Endodermal cell (in vitro differentiated cells): ENCODE measurements at regions not wholly inside any gene's neighbourhood (a gene's known extent, or its start where the extent isn't known, plus 50 kb on each side); places are given as distances from the start of the nearest gene placed in this dataset.

Source experiments
- DNase-seq: peaks from one replicate; pipeline ENCODE4 v3.0.0-alpha.2; 2017
- H3K27ac ChIP-seq: 2 replicates; pipeline ENCODE4 v1.5.1; 2013; ENCODE audit warnings: mild to moderate bottlenecking, low read depth, low read length, moderate library complexity
- H3K27me3 ChIP-seq: 2 replicates; pipeline ENCODE4 v1.6.1; 2013; ENCODE audit warnings: mild to moderate bottlenecking, low read length, moderate library complexity; ENCODE audit not compliant: insufficient read depth, control insufficient read depth, poor library complexity, severe bottlenecking
- H3K36me3 ChIP-seq: 2 replicates; pipeline ENCODE4 v1.7.0; 2013; ENCODE audit warnings: mild to moderate bottlenecking, low read length, moderate library complexity; ENCODE audit not compliant: control insufficient read depth, insufficient read depth
- H3K4me1 ChIP-seq: one replicate; pipeline ENCODE4 v1.7.0; 2013; ENCODE audit warnings: low read length; ENCODE audit not compliant: control insufficient read depth, insufficient read depth
- H3K4me3 ChIP-seq: 2 replicates; pipeline ENCODE4 v1.5.1; 2013; ENCODE audit warnings: mild to moderate bottlenecking, low read length, moderate library complexity
- H3K9ac ChIP-seq: 2 replicates; pipeline ENCODE4 v1.6.1; 2013; ENCODE audit warnings: mild to moderate bottlenecking, low read length, moderate library complexity; ENCODE audit not compliant: poor library complexity, severe bottlenecking; ENCODE audit errors: extremely low read depth
- H3K9me3 ChIP-seq: 2 replicates; pipeline ENCODE4 v1.6.1; 2013; ENCODE audit warnings: mild to moderate bottlenecking, low read length, moderate library complexity; ENCODE audit not compliant: control insufficient read depth
- H3K27ac Mint-ChIP-seq: 2 replicates; pipeline ENCODE4 v1.8.0; 2020; ENCODE audit warnings: mixed read lengths
- H3K27me3 Mint-ChIP-seq: 2 replicates; pipeline ENCODE4 v1.8.0; 2021; ENCODE audit warnings: mild to moderate bottlenecking, mixed read lengths; ENCODE audit not compliant: insufficient read depth
- H3K36me3 Mint-ChIP-seq: 2 replicates; pipeline ENCODE4 v1.8.0; 2020; ENCODE audit warnings: low read depth, mixed read lengths
- H3K4me1 Mint-ChIP-seq: 2 replicates; pipeline ENCODE4 v1.8.0; 2020; ENCODE audit warnings: mixed read lengths
- H3K4me3 Mint-ChIP-seq: 2 replicates; pipeline ENCODE4 v1.8.0; 2020; ENCODE audit warnings: mild to moderate bottlenecking, moderate library complexity, mixed read lengths
- H3K9me3 Mint-ChIP-seq: 2 replicates; pipeline ENCODE4 v1.8.0; 2020; ENCODE audit warnings: mild to moderate bottlenecking, mixed read lengths
- CTCF ChIP-seq: fragments of 200-600 bp; sonication (generic); conservative IDR thresholded peaks from 2 replicates; pipeline ENCODE4 v1.5.0; 2021; ENCODE audit warnings: antibody characterized with exemption, mild to moderate bottlenecking
- WGBS, 2 experiments: methylation state at CpG; one replicate each; pipeline versions ENCODE4 v1.1.5 to v1.1.7; 2013; ENCODE audit warnings: missing lambda C conversion rate in 2 of 2, mixed read lengths in 1 of 2; ENCODE audit not compliant: insufficient coverage in 1 of 2, insufficient read length in 1 of 2; 5-methylcytosine and 5-hydroxymethylcytosine counted together

DNA sequence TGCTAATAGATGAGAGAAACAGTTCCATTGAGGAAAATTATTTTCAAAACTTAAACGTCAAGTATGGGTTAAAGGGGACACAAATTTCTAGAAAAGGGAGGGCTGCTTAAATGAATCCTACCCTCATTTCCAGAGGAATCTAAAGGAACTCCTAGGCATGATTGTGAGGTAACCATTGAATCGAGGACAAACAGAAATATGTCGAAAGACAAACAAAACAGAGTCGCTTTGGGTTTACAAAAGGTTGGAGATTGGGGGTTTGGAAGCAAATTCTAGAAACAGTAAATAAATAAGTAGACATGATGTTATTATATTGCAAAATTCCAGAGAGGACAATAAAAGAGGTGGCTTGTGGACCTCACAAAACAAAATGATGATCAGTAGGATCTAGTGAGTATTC is 173.1 kb downstream of the FTCDNL1 start:
- H3K27ac ChIP-seq, result no peak overlapping the region
- no peaks in the 10 kb centered on the region for H3K36me3 Mint-ChIP-seq
- H3K27me3 Mint-ChIP-seq, result no peaks in the 10 kb centered on the region
- DNase-seq, result no peak
- no peak for TF ChIP-seq CTCF
- no peaks in the 10 kb centered on the region for H3K9me3 ChIP-seq
- no peaks in the 10 kb centered on the region for H3K27me3 ChIP-seq
- H3K27ac Mint-ChIP-seq, result no peak overlapping the region
- 87 to 90% methylated on average over 4 of the region's 4 CpGs for WGBS, 2 experiments
- H3K9me3 Mint-ChIP-seq, result no peaks in the 10 kb centered on the region
- H3K4me1 ChIP-seq, result no peaks in the 10 kb centered on the region
- H3K4me3 Mint-ChIP-seq, result no peak overlapping the region
- H3K4me3 ChIP-seq, result no peak overlapping the region
- H3K36me3 ChIP-seq, result no peaks in the 10 kb centered on the region
- H3K4me1 Mint-ChIP-seq, result no peaks in the 10 kb centered on the region
- no peak overlapping the region for H3K9ac ChIP-seq

GRCh38 chr2:199668645-199669044 is 182.3 kb downstream of the FTCDNL1 start:
- H3K27me3 ChIP-seq, result no peaks in the 10 kb centered on the region
- 90% methylated on average over 2 to 3 of the region's 3 CpGs for WGBS, 2 experiments
- Mint-ChIP-seq H3K9me3 (no peaks in the 10 kb centered on the region), H3K4me1 (no peaks in the 10 kb centered on the region), H3K27me3 (peaks cover 3% of the 10 kb centered on the region), H3K27ac (no peak overlapping the region), H3K4me3 (no peak overlapping the region), H3K36me3 (no peaks in the 10 kb centered on the region)
- no peak for DNase-seq
- no peak overlapping the region for H3K4me3 ChIP-seq
- no peaks in the 10 kb centered on the region for H3K9me3 ChIP-seq
- no peak overlapping the region for H3K9ac ChIP-seq
- no peaks in the 10 kb centered on the region for H3K4me1 ChIP-seq
- H3K36me3 ChIP-seq, result no peaks in the 10 kb centered on the region
- no peak for TF ChIP-seq CTCF
- H3K27ac ChIP-seq, result no peak overlapping the region

- WGBS, 2 experiments, result 72 to 73% methylated on average over 3 to 5 of the region's 6 CpGs
- Histone ChIP-seq H3K9ac (no peak overlapping the region), H3K4me3 (no peak overlapping the region), H3K36me3 (no peaks in the 10 kb centered on the region), H3K27me3 (no peaks in the 10 kb centered on the region), H3K4me1 (no peaks in the 10 kb centered on the region), H3K9me3 (no peaks in the 10 kb centered on the region), H3K27ac (no peak overlapping the region)
- peaks cover 12% of the 10 kb centered on the region for H3K27me3 Mint-ChIP-seq
- no peak overlapping the region for H3K4me3 Mint-ChIP-seq
- TF ChIP-seq CTCF, result no peak
- no peak overlapping the region for H3K27ac Mint-ChIP-seq
- H3K4me1 Mint-ChIP-seq, result no peaks in the 10 kb centered on the region
- H3K36me3 Mint-ChIP-seq, result no peaks in the 10 kb centered on the region
- no peak for DNase-seq
- no peaks in the 10 kb centered on the region for H3K9me3 Mint-ChIP-seq
Observed at GRCh38 chr2:199663157-199663556, 187.8 kb downstream of the FTCDNL1 start.
